ENCODE measurements at regions not wholly inside any gene's neighbourhood (a gene's known extent, or its start where the extent isn't known, plus 50 kb on each side); places are given as distances from the start of the nearest gene placed in this dataset.

- no peak for DNase-seq
These were observed 64.5 kb downstream of the COPS8 start for GRCh38 chr2:237150186-237150585.

GRCh38 chr2:237150831-237151375 is 65.2 kb downstream of the COPS8 start:
- DNase-seq = no peak

- DNase-seq = no peak
These were observed 66.7 kb downstream of the COPS8 start for GRCh38 chr2:237152361-237152760.

GRCh38 chr2:237153181-237153580 is 67.5 kb downstream of the COPS8 start:
- DNase-seq = no peak

- peak; percentile 75 for DNase-seq
These were observed 68.5 kb downstream of the COPS8 start for GRCh38 chr2:237154082-237154638.

GRCh38 chr2:237154884-237155851 is 69.5 kb downstream of the COPS8 start:
- DNase-seq = peak; percentile 68

- peak; percentile 80 for DNase-seq
These were observed 70.6 kb downstream of the COPS8 start for GRCh38 chr2:237156031-237156856.

- no peak for DNase-seq
These were observed 71.4 kb downstream of the COPS8 start for GRCh38 chr2:237156857-237157779.

- no peak for DNase-seq
These were observed 72.1 kb downstream of the COPS8 start for GRCh38 chr2:237157780-237158102.

- DNase-seq = no peak
These were observed 72.5 kb downstream of the COPS8 start for GRCh38 chr2:237158194-237158593.

GRCh38 chr2:237159006-237159911 is 73.6 kb downstream of the COPS8 start:
- DNase-seq = no peak

- DNase-seq = no peak
These were observed 74.7 kb downstream of the COPS8 start for GRCh38 chr2:237160271-237160919.

- no peak for DNase-seq
These were observed 75.5 kb downstream of the COPS8 start for GRCh38 chr2:237161189-237161588.

GRCh38 chr2:237162959-237163358 is 77.3 kb downstream of the COPS8 start:
- no peak for DNase-seq

GRCh38 chr2:237164474-237165042 is 78.9 kb downstream of the COPS8 start:
- DNase-seq = no peak

GRCh38 chr2:237165405-237166276 is 80.0 kb downstream of the COPS8 start:
- no peak for DNase-seq

GRCh38 chr2:237167038-237167437 is 81.3 kb downstream of the COPS8 start:
- no peak for DNase-seq

- DNase-seq = no peak
These were observed 82.2 kb downstream of the COPS8 start for GRCh38 chr2:237167934-237168333.

GRCh38 chr2:237170020-237170419 is 84.3 kb downstream of the COPS8 start:
- no peak for DNase-seq

All from activated CD4-positive, alpha-beta T cell treated with anti-CD3 and anti-CD28 coated beads for 48 hours (primary cell).